Fibroblast of skin of back (primary cell): ENCODE measurements at regions not wholly inside any gene's neighbourhood (a gene's known extent, or its start where the extent isn't known, plus 50 kb on each side); places are given as distances from the start of the nearest gene placed in this dataset.
"Not testable (repeated sequence)": the region's sequence is repeated elsewhere in the genome, so short reads cannot be mapped to it uniquely, and the experiment has no call there.

ENCODE experiments used
- DNase-seq: peaks from one replicate; pipeline ENCODE4 v3.0.0-alpha.2; 2013

- no peak for DNase-seq
Measured at GRCh38 chr10:120111628-120112027, 219.1 kb downstream of the SEC23IP start.

DNA sequence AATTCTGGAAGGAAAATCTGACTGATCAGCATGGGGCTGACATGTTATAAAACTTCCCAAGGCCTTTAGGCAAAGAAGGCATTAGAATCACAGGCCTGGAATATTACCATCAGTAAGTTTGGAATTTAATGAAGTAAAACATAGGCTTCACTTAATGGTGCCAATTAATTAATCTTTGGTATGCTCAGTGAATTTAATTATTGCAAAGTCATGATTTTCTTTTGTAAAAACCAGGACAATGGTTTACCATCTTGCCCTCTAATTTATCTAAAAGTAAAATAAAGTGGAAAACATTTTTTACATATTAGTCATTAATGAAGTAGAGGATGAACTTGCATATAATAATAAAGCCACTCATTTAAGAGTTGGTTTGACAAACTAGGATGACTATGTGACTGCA, 220.3 kb downstream of the SEC23IP start:
- DNase-seq: no peak

GRCh38 chr10:120115959-120116358, 223.4 kb downstream of the SEC23IP start:
- no peak for DNase-seq

DNA sequence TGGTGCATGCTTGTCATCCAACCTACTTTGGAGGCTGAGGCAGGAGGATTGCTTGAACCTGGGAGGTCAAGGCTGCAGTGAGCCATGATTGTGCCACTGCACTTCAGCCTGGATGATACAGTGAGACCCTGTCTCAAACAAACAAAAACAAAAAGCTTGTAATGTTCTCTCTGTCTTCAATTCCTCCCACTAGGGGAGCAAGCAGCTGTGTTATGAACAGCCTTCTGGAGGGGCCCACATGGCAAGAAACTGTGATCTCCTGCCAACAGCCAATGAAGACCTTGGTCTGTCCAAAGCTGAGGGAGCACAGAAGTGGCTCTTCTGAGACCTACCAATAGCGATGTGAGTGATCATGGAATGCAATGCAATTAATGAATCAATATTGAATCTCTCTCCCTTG, 229.2 kb downstream of the SEC23IP start:
- no peak for DNase-seq

DNA sequence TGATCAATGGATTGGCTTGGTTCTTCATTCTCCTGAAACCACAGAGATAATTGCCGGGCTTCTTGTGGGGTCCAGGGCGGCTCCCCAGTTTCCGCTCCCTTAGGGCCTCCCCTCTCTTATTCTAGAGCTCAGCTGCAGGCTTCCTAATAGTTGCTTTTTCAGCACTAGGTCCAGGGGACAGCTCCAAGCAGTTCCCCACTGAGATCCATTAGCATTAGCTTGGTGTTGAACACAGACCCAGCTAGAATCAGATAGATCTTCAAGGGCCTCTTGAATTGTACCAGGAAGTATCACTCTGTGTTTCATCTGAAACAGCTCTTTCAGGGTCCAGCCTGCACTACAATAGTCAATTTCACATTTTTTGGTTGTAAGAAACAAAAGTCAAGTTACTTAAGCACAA, 238.7 kb downstream of the SEC23IP start:
- peak; percentile 11 for DNase-seq

DNA sequence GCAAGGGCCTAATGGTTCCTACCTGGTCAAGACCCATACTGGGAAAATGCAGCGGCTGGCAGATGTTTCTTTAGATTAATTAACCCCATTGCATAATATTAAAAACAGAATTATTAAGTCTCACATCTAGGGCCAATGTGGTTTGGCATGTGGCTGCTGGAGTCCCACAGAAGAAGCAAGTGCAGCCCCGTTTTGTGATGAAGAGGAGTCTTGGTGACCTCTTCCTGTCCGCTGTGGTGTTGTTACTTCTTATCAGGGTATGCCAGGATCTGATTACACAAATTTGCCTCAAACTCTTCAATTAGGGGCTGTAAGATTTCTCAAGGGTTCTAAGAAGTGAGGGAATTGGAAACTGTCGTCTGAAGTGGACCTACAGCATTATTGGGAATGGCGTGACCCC, 240.3 kb downstream of the SEC23IP start:
- DNase-seq: no peak

DNA sequence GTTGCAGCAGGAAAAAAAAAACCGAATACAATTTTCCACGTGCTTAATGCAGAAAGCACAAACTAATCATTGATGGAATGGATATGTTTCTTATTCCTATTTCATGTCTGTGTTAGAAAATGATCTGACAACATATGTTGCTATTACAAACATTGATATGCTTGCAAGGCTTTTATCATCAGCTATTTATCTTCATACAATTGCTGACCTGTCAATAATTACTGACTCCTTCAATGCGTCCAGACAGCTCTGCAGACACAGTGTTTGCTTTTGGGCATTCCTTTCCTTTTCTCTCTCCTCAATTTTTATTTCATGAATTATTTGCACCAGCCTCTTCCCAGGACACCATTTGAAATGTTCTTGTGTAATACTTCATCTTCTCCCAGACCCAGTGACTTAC, 246.2 kb downstream of the SEC23IP start:
- no peak for DNase-seq

GRCh38 chr10:120145107-120145506, 252.6 kb downstream of the SEC23IP start:
- DNase-seq: no peak

DNA sequence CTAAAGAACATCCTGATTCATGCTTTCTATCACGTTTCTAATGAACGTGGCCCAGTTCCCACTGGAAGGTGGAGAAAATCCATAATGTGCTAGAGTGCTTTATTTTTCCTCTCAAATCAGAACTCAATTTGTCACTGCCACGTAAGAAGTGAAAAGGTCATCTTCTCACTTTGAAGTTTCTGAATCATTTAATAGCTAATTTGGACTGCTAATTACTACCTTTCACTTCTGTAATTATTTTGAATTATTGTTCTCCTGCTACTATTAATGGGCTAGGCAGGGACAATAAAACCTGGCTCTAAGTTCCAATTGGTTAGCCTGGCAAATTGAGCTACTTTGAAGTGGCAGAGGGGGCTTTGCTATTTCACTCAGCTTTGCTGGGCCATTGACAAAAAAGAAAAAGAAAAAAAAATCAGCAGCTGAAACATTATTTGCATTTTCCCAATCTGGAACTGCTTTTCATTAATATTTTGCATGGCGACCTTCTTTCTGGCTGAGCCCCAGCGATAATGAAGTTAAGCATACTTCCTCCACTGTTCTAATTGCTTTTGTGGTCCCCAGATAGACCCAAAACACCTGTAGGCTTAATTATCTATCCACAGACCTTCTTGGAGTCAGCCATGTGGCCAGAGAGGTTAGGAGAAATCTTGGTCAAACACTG, 264.2 kb downstream of the SEC23IP start:
- no peak for DNase-seq

- DNase-seq: no peak
Measured at GRCh38 chr10:120161111-120161510, 268.6 kb downstream of the SEC23IP start.

GRCh38 chr10:120162471-120162870, 269.9 kb downstream of the SEC23IP start:
- no peak for DNase-seq

- peak; percentile 15 for DNase-seq
Measured at GRCh38 chr10:120172356-120172755, 279.8 kb downstream of the SEC23IP start.

- DNase-seq: no peak
Measured at GRCh38 chr10:120174491-120174890, 282.0 kb downstream of the SEC23IP start.

DNA sequence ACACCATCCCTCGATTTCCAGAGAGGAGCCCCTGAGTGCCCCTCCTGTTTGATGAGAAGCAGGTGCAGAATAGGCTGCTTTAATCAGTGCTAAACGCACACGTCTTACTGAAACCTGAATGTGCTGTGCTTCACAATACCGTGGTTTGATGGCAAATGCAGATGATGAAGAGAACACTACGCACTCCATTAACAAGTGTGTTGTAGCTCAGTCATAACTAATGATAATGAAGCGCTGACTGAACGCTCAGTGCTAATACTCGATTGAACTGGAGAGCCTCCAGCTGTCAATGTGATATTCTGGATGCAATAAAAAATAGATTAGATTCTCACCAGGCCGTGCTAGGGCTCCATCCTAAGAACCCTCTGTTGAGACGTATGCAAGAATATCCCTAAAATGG, 279.7 kb upstream of the PLPP4 start:
- no peak for DNase-seq

- DNase-seq: no peak
Measured at GRCh38 chr10:120180160-120180559, 276.9 kb upstream of the PLPP4 start.

GRCh38 chr10:120181154-120181553, 275.9 kb upstream of the PLPP4 start:
- DNase-seq: no peak

DNA sequence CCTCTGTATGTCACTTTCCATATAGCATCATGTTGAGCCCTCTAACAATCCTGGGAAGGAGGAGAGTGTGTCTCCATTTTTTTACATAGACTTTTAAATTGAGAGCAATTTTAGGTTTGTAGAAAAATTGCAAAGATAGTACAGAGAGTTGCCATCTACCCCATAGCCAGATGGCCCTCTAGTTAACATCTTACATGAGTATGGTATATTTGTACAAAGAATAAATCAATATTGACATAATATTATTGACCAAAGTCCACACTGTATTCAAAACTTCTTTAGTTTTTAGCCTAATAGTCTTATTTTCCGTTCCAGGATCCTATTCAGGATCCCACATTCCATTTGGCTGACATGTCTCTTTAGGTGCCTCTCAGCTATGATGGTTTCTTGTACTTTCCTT, 274.6 kb upstream of the PLPP4 start:
- DNase-seq: no peak

DNA sequence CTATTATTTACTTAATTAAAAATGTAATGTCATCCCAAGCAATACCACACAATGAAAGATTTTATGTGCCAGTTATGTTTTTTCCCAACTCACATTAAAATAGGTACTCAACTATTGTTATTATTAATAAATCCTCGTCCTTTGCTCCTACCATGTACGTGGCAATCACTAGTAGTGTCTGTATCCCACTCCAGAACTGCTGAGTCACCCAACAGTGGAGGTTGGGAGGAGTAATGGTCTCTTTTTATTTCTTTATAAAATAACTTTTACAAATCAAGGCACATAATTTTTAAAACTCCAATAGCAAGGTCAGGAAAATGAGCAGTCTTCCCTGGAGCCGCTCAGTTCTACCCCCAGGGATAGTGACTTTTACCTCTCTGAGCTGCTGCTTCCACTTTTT, 273.5 kb upstream of the PLPP4 start:
- DNase-seq: no peak

DNA sequence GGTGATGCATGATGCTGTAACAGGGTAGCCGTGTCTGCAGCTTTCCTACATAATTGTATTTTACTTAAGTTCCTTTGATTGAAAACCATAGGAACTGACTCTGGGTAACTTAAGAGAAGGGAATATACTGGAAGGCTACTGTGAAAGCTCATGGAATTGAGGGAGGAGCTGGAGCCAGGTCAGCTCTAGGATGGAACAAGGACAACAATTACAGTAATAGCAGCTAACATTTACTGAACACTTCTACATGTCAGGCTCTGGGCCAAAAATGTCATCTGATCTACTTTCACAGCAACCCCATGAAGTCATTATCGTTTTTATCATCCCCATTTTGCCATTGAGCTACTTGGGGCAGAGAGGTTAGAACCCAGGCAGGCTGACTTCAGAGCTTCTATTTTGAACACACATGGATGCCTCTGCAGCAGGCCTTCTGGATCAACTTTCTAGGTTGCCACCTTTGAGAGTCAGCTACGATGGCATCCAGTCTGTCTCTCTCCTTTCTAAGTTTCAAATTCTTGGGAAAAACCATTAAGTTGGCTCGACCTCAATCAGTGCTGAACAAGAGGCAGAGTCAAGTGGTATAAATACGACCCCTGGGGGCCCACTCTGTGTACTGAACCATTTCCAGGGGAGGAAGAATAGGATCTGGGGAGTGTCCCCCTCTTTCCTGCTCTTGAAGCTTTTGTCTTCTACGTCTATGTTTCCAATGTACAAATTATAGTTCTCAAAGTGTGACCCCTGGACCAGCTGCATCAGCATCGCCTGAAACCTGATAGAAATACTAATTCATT, 272.3 kb upstream of the PLPP4 start:
- no peak for DNase-seq

GRCh38 chr10:120186506-120186905, 270.5 kb upstream of the PLPP4 start:
- no peak for DNase-seq

DNA sequence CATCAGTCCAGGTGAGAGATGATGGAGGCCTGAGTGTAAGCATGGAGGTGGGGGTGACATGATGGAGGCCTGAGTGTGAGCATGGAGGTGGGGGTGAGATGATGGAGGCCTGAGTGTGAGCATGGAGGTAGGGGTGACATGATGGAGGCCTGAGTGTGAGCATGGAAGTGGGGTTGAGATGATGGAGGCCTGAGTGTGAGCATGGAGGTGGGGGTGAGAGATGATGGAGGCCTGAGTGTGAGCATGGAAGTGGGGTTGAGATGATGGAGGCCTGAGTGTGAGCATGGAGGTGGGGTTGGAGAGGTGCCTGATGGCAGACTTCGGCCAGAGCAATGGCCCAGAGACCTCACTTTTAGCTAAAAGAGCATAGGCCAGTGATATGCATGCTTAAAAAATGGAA, 269.9 kb upstream of the PLPP4 start:
- not testable (repeated sequence) for DNase-seq

- DNase-seq: no peak
Measured at GRCh38 chr10:120188950-120189349, 268.1 kb upstream of the PLPP4 start.

DNA sequence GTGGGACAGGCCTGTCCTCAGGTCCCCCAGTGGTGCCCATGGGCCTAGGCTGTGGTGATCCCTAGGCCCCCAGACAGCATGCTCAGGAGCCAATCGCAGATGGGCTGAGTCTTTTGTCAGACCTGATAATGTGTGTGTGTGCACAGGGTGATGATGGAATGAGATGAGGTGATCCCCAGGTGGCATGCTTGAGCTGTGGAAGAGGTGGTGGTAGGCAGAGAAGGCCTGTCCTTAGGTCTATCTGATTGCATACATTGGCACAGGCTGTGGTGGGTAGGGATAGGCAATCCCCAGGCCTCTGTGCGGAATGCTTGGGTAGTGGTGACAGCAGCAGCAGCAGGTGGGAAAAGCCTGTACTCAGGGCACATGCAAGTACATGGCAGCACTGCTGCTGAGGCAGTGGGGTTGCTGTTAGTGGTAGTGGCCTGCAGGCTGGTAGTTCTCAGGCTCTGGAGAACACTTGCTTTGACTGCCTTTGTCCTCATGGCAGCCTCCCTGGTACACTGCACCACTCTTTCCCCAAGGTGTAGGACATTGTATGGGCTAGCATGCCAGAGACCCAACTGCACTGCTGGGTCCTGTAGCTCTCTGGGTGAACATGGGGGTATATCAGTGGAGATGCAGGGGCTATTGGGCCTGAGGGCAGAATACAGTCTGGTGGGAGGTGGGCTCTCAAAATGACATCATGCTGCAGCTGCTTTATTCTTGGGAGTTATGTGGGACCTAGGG, 260.9 kb upstream of the PLPP4 start:
- DNase-seq: no peak

DNA sequence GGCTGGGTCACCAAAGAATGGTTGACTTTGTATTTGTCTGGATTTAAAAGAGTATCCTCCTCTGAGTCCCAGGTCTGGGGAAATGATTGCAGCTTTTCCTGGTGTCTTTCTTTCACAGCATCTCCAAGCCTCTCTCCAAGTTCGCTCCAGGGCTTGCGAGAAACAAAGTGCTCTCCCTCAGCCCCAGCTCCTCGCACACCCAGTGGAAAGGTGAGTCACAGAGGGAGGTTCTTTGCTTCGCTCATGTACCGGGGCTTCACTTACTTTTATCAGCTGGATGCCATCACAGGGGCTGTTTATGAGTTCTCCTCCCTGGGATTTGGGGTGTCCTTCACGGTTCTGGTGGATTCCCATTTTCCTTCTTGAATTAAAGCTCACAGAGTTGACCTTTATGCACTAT, 252.2 kb upstream of the PLPP4 start:
- no peak for DNase-seq
